Kidney epithelial cell (primary cell): ENCODE measurements at regions not wholly inside any gene's neighbourhood (a gene's known extent, or its start where the extent isn't known, plus 50 kb on each side); places are given as distances from the start of the nearest gene placed in this dataset.
"Not testable (repeated sequence)": the region's sequence is repeated elsewhere in the genome, so short reads cannot be mapped to it uniquely, and the experiment has no call there.

ENCODE experiments used
- DNase-seq: peaks from one replicate; pipeline ENCODE4 v3.0.0-alpha.2; 2010; ENCODE audit warnings: low read depth
- H3K27me3 ChIP-seq: 2 replicates; pipeline ENCODE4 v1.6.0; 2011; ENCODE audit warnings: low read length; ENCODE audit not compliant: control insufficient read depth, insufficient read depth
- H3K36me3 ChIP-seq: 2 replicates; pipeline ENCODE4 v1.5.1; 2011; ENCODE audit warnings: low read length; ENCODE audit not compliant: control insufficient read depth, insufficient read depth
- H3K4me3 ChIP-seq: 2 replicates; pipeline ENCODE4 v1.5.1; 2011; ENCODE audit warnings: low read depth, mild to moderate bottlenecking, control low read depth, low read length
- CTCF ChIP-seq: IDR thresholded peaks from 2 replicates; pipeline ENCODE4 v1.5.1; 2011; ENCODE audit warnings: mild to moderate bottlenecking, moderate library complexity, low read length, control low read depth, inconsistent platforms; ENCODE audit not compliant: insufficient read depth, poor library complexity, severe bottlenecking

- no peaks in the 10 kb centered on the region for H3K36me3 ChIP-seq
- H3K27me3 ChIP-seq = no peaks in the 10 kb centered on the region
- DNase-seq = peak; percentile 70
- TF ChIP-seq CTCF = no peak
- H3K4me3 ChIP-seq = no peak overlapping the region
These were observed 709.9 kb upstream of the ADGRL4 start for GRCh38 chr1:79716447-79716846.

GRCh38 chr1:79714664-79715063 is 708.1 kb upstream of the ADGRL4 start:
- Histone ChIP-seq H3K4me3 (no peak overlapping the region), H3K27me3 (no peaks in the 10 kb centered on the region), H3K36me3 (no peaks in the 10 kb centered on the region)
- no peak for DNase-seq
- TF ChIP-seq CTCF = no peak

GRCh38 chr1:79711001-79711431 is 704.5 kb upstream of the ADGRL4 start:
- DNase-seq = peak; percentile 67
- no peaks in the 10 kb centered on the region for H3K36me3 ChIP-seq
- H3K4me3 ChIP-seq = no peak overlapping the region
- no peak for TF ChIP-seq CTCF
- no peaks in the 10 kb centered on the region for H3K27me3 ChIP-seq

DNA sequence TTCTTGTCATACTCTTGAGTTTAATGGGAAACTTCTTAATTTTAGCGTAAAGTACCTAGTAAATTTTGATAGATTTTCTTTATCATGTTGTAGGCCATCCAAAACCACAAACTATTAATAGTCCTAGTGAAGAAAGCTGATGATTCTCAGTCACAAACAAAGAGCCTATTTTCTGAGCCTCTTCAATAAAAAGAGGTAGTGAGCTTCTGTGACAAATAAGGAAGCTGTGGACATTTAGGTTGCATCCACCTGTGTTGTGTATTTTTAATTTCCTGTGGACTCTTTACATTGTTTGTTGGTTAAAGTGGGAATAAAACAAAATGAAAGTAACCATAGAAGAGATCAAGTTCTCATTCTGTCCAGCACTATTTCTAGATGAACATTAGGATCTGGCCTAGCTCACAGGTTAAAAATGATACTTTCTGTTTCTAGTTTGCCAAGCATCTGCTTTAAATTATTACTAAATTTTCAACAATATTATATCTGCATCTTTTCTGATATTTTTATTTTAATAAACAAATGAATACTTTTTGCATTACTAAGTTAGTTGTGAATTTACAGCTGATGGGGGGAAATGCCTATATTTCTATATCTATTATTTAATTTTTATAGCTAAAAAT is 702.2 kb upstream of the ADGRL4 start:
- Histone ChIP-seq H3K4me3 (no peak overlapping the region), H3K27me3 (no peaks in the 10 kb centered on the region), H3K36me3 (no peaks in the 10 kb centered on the region)
- DNase-seq = no peak
- TF ChIP-seq CTCF = no peak

- DNase-seq = no peak
- TF ChIP-seq CTCF = no peak
- Histone ChIP-seq H3K4me3 (no peak overlapping the region), H3K36me3 (no peaks in the 10 kb centered on the region), H3K27me3 (no peaks in the 10 kb centered on the region)
These were observed 698.7 kb upstream of the ADGRL4 start for GRCh38 chr1:79705218-79705617.

DNA sequence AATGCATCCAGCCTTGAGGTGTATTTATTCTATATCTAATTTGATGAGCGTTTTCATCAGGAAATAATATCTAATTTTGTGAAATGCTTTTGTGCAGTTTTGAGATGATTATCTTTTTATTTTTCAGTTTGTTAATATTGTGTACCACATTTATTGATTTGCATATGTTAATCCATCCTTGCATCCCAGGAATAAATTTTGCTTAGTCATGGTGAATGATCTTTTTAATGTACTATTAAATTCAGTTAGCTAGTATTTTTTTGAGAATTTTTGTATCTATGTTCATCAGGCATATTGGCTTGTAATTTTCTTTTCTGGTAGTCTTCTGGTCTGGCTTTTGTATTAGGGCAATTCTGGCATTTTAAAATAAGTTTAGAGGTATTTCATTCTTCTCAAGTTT is 697.5 kb upstream of the ADGRL4 start:
- Histone ChIP-seq H3K27me3 (no peaks in the 10 kb centered on the region), H3K36me3 (no peaks in the 10 kb centered on the region), H3K4me3 (no peak overlapping the region)
- TF ChIP-seq CTCF = no peak
- no peak for DNase-seq

GRCh38 chr1:79702336-79702999 is 695.9 kb upstream of the ADGRL4 start:
- H3K4me3 ChIP-seq, DNase-seq, H3K27me3 ChIP-seq, H3K36me3 ChIP-seq: not testable (repeated sequence)
